DOHH2 (cell line): ENCODE measurements at regions not wholly inside any gene's neighbourhood (a gene's known extent, or its start where the extent isn't known, plus 50 kb on each side); places are given as distances from the start of the nearest gene placed in this dataset.

Experiments
- CTCF ChIP-seq: fragments of 200-600 bp; sonication (generic); IDR thresholded peaks from one replicate; pipeline ENCODE4 v1.5.1; 2014; ENCODE audit warnings: antibody characterized with exemption, mild to moderate bottlenecking, low read depth, low read length; ENCODE audit not compliant: poor library complexity, severe bottlenecking
- EZH2phosphoT487 ChIP-seq: fragments of 200-600 bp; sonication (generic); IDR thresholded peaks from 2 replicates; pipeline ENCODE4 v1.6.1; 2017; ENCODE audit warnings: borderline replicate concordance, mild to moderate bottlenecking, antibody characterized with exemption, low read length, moderate library complexity, mixed read lengths

GRCh38 chr6:150516199-150516598, 83.5 kb upstream of the PLEKHG1 start:
- no peak for TF ChIP-seq CTCF
- no peak for TF ChIP-seq EZH2phosphoT487
